K562 (cell line): ENCODE measurements at regions not wholly inside any gene's neighbourhood (a gene's known extent, or its start where the extent isn't known, plus 50 kb on each side); places are given as distances from the start of the nearest gene placed in this dataset.

Experiments
- CBFA2T3 ChIP-seq: fragments of 450-650 bp; IDR thresholded peaks from 2 replicates; pipeline ENCODE4 v1.6.1; 2017
- CBX8 ChIP-seq: fragments of 200-600 bp; sonication (generic); IDR thresholded peaks from 2 replicates; pipeline ENCODE4 v1.6.1; 2012; ENCODE audit warnings: borderline replicate concordance, mixed run types, low read depth, mild to moderate bottlenecking, moderate library complexity, mixed read lengths, low read length, control low read depth, inconsistent platforms; ENCODE audit not compliant: poor library complexity, severe bottlenecking; ENCODE audit errors: extremely low read depth
- ELK1 ChIP-seq: sonication (generic); formaldehyde crosslinking; IDR thresholded peaks from 2 replicates; pipeline ENCODE4 v1.8.1; 2022; ENCODE audit warnings: missing genetic modification reagents
- ETS2 ChIP-seq: IDR thresholded peaks from 2 replicates; pipeline ENCODE4 v1.6.1; 2016; ENCODE audit warnings: borderline replicate concordance, missing genetic modification characterization, mild to moderate bottlenecking, moderate library complexity, missing compliant biosample characterization; ENCODE audit not compliant: poor library complexity, severe bottlenecking
- FIP1L1 ChIP-seq: fragments of 200-400 bp; formaldehyde crosslinking; IDR thresholded peaks from 2 replicates; pipeline ENCODE4 v1.6.1; 2018; ENCODE audit warnings: mild to moderate bottlenecking, low read depth, low read length; ENCODE audit not compliant: poor library complexity, severe bottlenecking
- KDM5B ChIP-seq: fragments of 200-600 bp; sonication (generic); IDR thresholded peaks from 2 replicates; pipeline ENCODE4 v1.6.1; 2012; ENCODE audit warnings: low read depth, mild to moderate bottlenecking, moderate library complexity, low read length, control low read depth, inconsistent platforms; ENCODE audit not compliant: insufficient replicate concordance
- LARP7 ChIP-seq: fragments of 450-650 bp; IDR thresholded peaks from 2 replicates; pipeline ENCODE4 v1.6.1; 2016
- LCOR ChIP-seq: sonication (generic); formaldehyde crosslinking; IDR thresholded peaks from 2 replicates; pipeline ENCODE4 v1.8.0; 2022; ENCODE audit warnings: mild to moderate bottlenecking, missing genetic modification reagents
- MAZ ChIP-seq, 2 experiments: fragments of 450-650 bp in 1 of 2; sonication (generic) in 1 of 2; formaldehyde crosslinking; IDR thresholded peaks in 1 of 2; conservative IDR thresholded peaks in 1 of 2; 2 replicates each; pipeline versions ENCODE4 v1.4.0 to v1.5.0; 2020; ENCODE audit warnings: mild to moderate bottlenecking in 1 of 2, missing genetic modification reagents in 1 of 2
- NFYB ChIP-seq: IDR thresholded peaks from 2 replicates; pipeline ENCODE4 v1.6.1; 2011; ENCODE audit warnings: mild to moderate bottlenecking, moderate library complexity; ENCODE audit not compliant: insufficient read length; ENCODE audit errors: extremely low read depth
- POU5F1 ChIP-seq: fragments of 150-350 bp; IDR thresholded peaks from 2 replicates; pipeline ENCODE4 v1.6.1; 2014; ENCODE audit warnings: borderline replicate concordance, low read length, low read depth, mild to moderate bottlenecking; ENCODE audit not compliant: partially characterized antibody
- PYGO2 ChIP-seq: fragments of 450-650 bp; IDR thresholded peaks from 2 replicates; pipeline ENCODE4 v1.6.1; 2016; ENCODE audit warnings: mild to moderate bottlenecking, missing genetic modification characterization, moderate library complexity, missing compliant biosample characterization
- RBM17 ChIP-seq: fragments of 200-400 bp; formaldehyde crosslinking; IDR thresholded peaks from 2 replicates; pipeline ENCODE4 v1.6.1; 2017; ENCODE audit warnings: low read depth, mild to moderate bottlenecking, low read length, borderline replicate concordance
- SAFB2 ChIP-seq: fragments of 200-400 bp; formaldehyde crosslinking; IDR thresholded peaks from 2 replicates; pipeline ENCODE4 v1.6.1; 2018; ENCODE audit warnings: borderline replicate concordance, low read length, low read depth, moderate library complexity; ENCODE audit not compliant: severe bottlenecking
- SRSF7 ChIP-seq: fragments of 200-400 bp; formaldehyde crosslinking; optimal IDR thresholded peaks from 2 replicates; pipeline ENCODE3; 2017; ENCODE audit warnings: mild to moderate bottlenecking, low read depth, low read length
- TEAD2 ChIP-seq: fragments of 450-650 bp; IDR thresholded peaks from 2 replicates; pipeline ENCODE4 v1.6.1; 2016; ENCODE audit warnings: missing genetic modification characterization, control low read depth, missing compliant biosample characterization
- TRIM25 ChIP-seq: fragments of 450-650 bp; IDR thresholded peaks from 2 replicates; pipeline ENCODE4 v1.7.0; 2016; ENCODE audit warnings: borderline replicate concordance
- YY1 ChIP-seq, 3 experiments: IDR thresholded peaks; 2 replicates each; pipeline ENCODE4 v1.6.1; 2011; ENCODE audit warnings: low read length in 2 of 3, mild to moderate bottlenecking in 2 of 3, moderate library complexity in 2 of 3, borderline replicate concordance in 1 of 3, control low read depth in 1 of 3, low read depth in 1 of 3; ENCODE audit not compliant: insufficient read depth in 3 of 3, insufficient replicate concordance in 2 of 3, control insufficient read depth in 1 of 3, insufficient read length in 1 of 3; ENCODE audit errors: extremely low read depth in 1 of 3
- ZBED1 ChIP-seq: IDR thresholded peaks from 2 replicates; pipeline ENCODE4 v1.6.1; 2014
- ZFPM2 ChIP-seq: fragments of 250-450 bp; sonication (Bioruptor Pico); IDR thresholded peaks from 2 replicates; pipeline ENCODE4 v1.5.1; 2022; ENCODE audit warnings: mild to moderate bottlenecking
- ZKSCAN3 ChIP-seq: fragments of 250-450 bp; sonication (Bioruptor Pico); IDR thresholded peaks from 2 replicates; pipeline ENCODE4 v1.4.0; 2020
- ZKSCAN8 ChIP-seq: fragments of 200-800 bp; sonication (Bioruptor generic); IDR thresholded peaks from 2 replicates; pipeline ENCODE4 v1.6.1; 2016; ENCODE audit warnings: missing genetic modification characterization, missing compliant biosample characterization
- ZNF174 ChIP-seq: fragments of 250-450 bp; sonication (Bioruptor Pico); IDR thresholded peaks from 2 replicates; pipeline ENCODE4 v1.4.0; 2020; ENCODE audit warnings: mild to moderate bottlenecking
- ZNF239 ChIP-seq: fragments of 250-450 bp; sonication (Bioruptor Pico); IDR thresholded peaks from 2 replicates; pipeline ENCODE4 v1.4.0; 2020; ENCODE audit warnings: mild to moderate bottlenecking
- ZNF354B ChIP-seq: fragments of 250-450 bp; sonication (Bioruptor Pico); IDR thresholded peaks from 2 replicates; pipeline ENCODE4 v1.4.0; 2020
- ZNF551 ChIP-seq: fragments of 250-450 bp; sonication (Bioruptor Pico); IDR thresholded peaks from 2 replicates; pipeline ENCODE4 v1.5.0; 2021; ENCODE audit warnings: mild to moderate bottlenecking, moderate library complexity

- TF ChIP-seq YY1 (IDR thresholded peaks at IDR 0.05; ENCODE audit: borderline replicate concordance in 1 of 3, control insufficient read depth in 1 of 3, extremely low read depth in 1 of 3, insufficient read depth in 3 of 3, insufficient read length in 1 of 3, insufficient replicate concordance in 2 of 3, low read depth in 1 of 3, low read length in 2 of 3) (peak in 2 of 3 experiments; percentile 47 to 74), NFYB (no peak), CBX8 (no peak), TEAD2 (tag) (no peak), MAZ (CRISPR knock-in tag; conservative IDR thresholded peaks at IDR 0.05 in 1 of 2, IDR thresholded peaks at IDR 0.05 in 1 of 2) (peak; percentile 96 to 98), LCOR (CRISPR knock-in tag) (peak; percentile 98), RBM17 (no peak), KDM5B (no peak), LARP7 (no peak), POU5F1 (no peak), ZFPM2 (CRISPR knock-in tag) (no peak), SRSF7 (no peak), ZNF239 (CRISPR knock-in tag) (peak; percentile 65), SAFB2 (no peak), ZNF551 (CRISPR knock-in tag) (no peak), ETS2 (tag) (no peak), FIP1L1 (peak; percentile 90), ELK1 (CRISPR knock-in tag) (no peak), CBFA2T3 (peak; percentile 100), ZNF354B (CRISPR knock-in tag) (no peak), ZNF174 (CRISPR knock-in tag) (no peak), PYGO2 (tag) (peak; percentile 92), ZBED1 (peak; percentile 83; the same call in 1 of the 2 replicates), ZKSCAN3 (CRISPR knock-in tag) (no peak), ZKSCAN8 (CRISPR knock-in tag) (peak; percentile 91), TRIM25 (no peak)
Observed at GRCh38 chr16:85381738-85382592, 231.2 kb upstream of the GSE1 start (continued).
